PFSK-1 (cell line): ENCODE measurements at regions not wholly inside any gene's neighbourhood (a gene's known extent, or its start where the extent isn't known, plus 50 kb on each side); places are given as distances from the start of the nearest gene placed in this dataset.

Source experiments
- FOXP2 ChIP-seq: optimal IDR thresholded peaks from 2 replicates; pipeline ENCODE3; 2011; ENCODE audit warnings: borderline replicate concordance, control low read depth, inconsistent platforms; ENCODE audit not compliant: insufficient read depth; ENCODE audit errors: extremely low read length, extremely low read depth
- POLR2AphosphoS5 ChIP-seq: IDR thresholded peaks from 2 replicates; pipeline ENCODE4 v1.6.1; 2012; ENCODE audit warnings: low read depth, mild to moderate bottlenecking, control low read depth, low read length, moderate library complexity
- SIN3A ChIP-seq: IDR thresholded peaks from 2 replicates; pipeline ENCODE4 v1.6.1; 2012; ENCODE audit warnings: mild to moderate bottlenecking, low read length, moderate library complexity, borderline replicate concordance; ENCODE audit not compliant: insufficient read depth
- TAF1 ChIP-seq: IDR thresholded peaks from 2 replicates; pipeline ENCODE4 v1.6.1; 2012; ENCODE audit warnings: low read length, control low read depth, borderline replicate concordance; ENCODE audit not compliant: insufficient read depth
- TF ChIP-seq, protein P1 (sequence below), 2 experiments: IDR thresholded peaks; 2 replicates each; pipeline versions ENCODE4 v1.6.1 to v1.8.0; 2011 to 2012; ENCODE audit warnings: low read depth in 2 of 2, low read length in 2 of 2, control low read depth in 1 of 2, inconsistent platforms in 1 of 2, mild to moderate bottlenecking in 1 of 2, moderate library complexity in 1 of 2; ENCODE audit not compliant: insufficient read depth in 1 of 2

DNA sequence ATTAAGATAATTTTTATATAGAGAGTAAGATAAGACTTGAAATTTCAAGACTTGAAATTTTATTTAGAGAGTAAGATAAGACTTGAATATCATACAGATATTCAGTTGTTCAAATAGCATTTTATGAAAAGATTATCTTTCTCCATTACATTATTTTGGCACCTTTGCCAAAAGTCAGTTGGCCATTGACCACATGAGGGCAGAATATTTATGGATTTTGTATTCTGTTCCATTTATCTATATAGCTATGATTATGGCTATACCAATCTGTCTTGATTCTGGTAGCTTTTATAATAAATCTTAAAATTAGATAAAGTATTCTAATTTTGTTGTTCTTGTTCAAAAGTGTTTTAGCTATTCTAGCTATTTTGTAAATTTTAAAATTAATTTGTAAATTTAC is 537.9 kb upstream of the GJE1 start:
- TF ChIP-seq, protein P1, sequence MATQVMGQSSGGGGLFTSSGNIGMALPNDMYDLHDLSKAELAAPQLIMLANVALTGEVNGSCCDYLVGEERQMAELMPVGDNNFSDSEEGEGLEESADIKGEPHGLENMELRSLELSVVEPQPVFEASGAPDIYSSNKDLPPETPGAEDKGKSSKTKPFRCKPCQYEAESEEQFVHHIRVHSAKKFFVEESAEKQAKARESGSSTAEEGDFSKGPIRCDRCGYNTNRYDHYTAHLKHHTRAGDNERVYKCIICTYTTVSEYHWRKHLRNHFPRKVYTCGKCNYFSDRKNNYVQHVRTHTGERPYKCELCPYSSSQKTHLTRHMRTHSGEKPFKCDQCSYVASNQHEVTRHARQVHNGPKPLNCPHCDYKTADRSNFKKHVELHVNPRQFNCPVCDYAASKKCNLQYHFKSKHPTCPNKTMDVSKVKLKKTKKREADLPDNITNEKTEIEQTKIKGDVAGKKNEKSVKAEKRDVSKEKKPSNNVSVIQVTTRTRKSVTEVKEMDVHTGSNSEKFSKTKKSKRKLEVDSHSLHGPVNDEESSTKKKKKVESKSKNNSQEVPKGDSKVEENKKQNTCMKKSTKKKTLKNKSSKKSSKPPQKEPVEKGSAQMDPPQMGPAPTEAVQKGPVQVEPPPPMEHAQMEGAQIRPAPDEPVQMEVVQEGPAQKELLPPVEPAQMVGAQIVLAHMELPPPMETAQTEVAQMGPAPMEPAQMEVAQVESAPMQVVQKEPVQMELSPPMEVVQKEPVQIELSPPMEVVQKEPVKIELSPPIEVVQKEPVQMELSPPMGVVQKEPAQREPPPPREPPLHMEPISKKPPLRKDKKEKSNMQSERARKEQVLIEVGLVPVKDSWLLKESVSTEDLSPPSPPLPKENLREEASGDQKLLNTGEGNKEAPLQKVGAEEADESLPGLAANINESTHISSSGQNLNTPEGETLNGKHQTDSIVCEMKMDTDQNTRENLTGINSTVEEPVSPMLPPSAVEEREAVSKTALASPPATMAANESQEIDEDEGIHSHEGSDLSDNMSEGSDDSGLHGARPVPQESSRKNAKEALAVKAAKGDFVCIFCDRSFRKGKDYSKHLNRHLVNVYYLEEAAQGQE (IDR thresholded peaks at IDR 0.05; ENCODE audit: insufficient read depth in 1 of 2, low read depth in 2 of 2, low read length in 2 of 2): no peak
- TF ChIP-seq SIN3A (no peak), TAF1 (no peak), POLR2AphosphoS5 (no peak), FOXP2 (no peak)
